ENCODE measurements at regions not wholly inside any gene's neighbourhood (a gene's known extent, or its start where the extent isn't known, plus 50 kb on each side); places are given as distances from the start of the nearest gene placed in this dataset.
"Not testable (repeated sequence)": the region's sequence is repeated elsewhere in the genome, so short reads cannot be mapped to it uniquely, and the experiment has no call there.

DNA sequence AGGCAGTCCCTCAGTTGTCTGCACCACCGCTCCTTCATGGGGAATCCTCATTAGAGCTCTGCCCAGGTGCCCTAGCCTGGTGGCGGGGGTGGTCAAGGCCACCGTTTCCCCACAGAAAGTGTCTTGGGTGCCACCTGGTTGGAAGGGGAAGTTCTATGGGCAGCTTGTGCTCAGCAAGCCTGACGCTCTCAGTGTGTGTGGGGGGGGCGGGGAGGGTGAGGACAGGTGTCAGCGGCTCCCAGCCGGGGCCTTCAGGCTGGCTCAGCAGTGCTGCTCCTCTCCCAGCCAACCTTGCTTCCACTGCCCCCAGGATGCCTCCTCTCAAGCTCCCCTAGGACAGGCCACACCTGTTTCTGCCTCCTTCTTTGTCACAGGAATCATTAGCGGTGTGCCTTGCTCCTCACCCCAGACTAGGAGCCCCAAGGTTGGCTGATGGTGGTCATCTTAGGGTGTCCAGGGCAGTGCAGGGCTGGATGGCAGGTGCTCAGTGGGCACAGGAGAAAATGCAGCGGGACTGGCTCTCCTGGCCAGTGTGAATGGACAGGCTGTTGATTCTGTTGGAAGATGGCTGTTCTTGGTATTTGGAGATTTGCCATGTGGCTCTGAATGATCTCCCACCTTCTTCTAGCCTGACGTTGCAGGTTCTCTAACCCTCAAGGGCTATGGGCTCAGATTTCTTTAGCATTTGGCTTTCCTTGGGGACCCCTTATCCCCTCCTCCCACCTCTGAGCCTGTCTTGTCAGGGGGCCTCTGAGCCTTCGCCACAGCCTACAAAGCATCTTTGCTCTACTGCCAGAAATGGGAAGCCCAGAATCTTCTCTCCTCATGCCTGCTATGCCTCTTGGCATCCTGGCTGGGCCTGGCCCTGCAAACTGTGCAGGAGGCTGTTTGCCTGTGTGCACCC, 185.8 kb upstream of the HS6ST1 start:
- DNase-seq (ENCODE audit: low read depth): no peak

DNA sequence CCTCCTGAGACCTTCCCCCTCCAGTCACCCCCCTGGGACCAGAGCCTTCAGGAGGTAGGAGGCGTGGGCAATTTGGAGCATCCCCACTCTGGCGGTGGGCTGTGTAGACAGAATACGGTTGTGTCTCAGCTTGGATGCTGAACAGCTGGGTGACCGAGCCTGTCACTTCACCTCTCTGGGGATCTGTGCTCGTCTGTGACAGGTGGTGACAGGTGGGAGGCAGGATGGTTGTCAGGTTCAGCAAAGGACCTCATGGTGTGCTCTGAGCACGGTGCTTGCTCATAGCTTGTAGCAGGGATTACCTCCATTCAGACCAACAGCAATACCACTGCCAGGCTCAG, 186.5 kb upstream of the HS6ST1 start:
- no peak for DNase-seq (ENCODE audit: low read depth)

DNA sequence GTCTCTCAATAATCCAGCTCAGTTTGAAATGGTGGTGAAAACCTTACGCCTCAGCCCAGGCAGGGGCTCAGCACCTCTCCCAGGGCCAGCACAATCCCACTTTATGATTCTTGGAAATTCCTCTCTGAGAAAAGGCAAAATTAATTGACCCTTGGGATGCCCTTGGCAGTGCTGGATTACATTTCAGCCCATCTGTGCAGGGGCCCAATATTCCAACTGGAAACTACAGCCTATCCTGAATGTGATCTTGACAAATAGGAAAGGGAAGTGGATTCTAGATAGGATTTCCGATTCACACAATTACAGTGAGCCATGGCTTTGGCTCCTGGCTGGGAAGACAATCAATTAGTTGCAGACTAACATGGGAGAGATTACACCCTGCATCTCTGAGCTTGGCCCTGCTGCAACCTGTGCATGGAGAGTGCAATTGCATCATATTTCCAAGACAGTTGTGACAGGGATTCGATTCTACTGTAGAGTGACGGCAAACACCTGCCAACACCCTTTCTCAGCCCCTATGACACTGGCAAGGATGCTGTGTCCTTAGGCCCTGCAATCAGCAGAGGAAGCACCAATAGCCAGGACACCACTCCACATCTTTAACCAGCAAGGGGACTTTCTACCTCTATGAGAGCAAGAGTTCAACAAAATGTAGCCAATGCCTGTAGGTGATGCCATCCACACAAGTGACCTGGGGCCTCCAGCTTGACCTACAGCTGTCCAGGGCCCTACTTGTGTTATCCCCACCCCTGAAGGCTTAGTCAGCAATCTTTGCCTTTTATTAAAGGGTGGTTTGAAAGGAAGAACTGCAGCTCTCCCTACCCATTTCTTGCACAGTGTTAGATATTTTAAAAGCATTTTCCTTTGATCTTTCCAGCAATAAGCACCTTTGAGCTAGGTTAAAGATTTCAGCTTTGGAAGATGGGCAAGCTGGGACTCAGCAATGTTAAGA, 187.2 kb upstream of the HS6ST1 start:
- DNase-seq (ENCODE audit: low read depth): no peak

DNA sequence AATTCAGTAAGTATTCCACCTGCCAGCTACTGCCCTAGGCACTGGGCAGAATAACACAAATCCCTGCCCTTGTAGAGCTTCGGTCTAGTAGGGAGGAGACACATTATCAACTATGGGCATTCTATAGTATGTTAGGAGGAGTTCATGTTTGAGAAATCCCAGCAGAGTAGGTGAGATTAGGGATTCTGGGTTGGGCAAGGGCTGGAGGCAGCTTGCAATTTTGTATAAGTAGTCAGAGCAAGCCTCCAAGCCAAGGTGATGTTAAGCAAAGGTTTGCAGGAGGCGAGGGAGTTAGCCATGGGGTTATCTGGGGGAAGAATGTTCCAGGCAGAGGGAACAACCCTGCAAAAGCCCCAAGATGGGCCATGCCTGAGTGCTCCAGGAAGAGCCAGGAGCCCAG, 187.9 kb upstream of the HS6ST1 start:
- DNase-seq (ENCODE audit: low read depth): no peak

DNA sequence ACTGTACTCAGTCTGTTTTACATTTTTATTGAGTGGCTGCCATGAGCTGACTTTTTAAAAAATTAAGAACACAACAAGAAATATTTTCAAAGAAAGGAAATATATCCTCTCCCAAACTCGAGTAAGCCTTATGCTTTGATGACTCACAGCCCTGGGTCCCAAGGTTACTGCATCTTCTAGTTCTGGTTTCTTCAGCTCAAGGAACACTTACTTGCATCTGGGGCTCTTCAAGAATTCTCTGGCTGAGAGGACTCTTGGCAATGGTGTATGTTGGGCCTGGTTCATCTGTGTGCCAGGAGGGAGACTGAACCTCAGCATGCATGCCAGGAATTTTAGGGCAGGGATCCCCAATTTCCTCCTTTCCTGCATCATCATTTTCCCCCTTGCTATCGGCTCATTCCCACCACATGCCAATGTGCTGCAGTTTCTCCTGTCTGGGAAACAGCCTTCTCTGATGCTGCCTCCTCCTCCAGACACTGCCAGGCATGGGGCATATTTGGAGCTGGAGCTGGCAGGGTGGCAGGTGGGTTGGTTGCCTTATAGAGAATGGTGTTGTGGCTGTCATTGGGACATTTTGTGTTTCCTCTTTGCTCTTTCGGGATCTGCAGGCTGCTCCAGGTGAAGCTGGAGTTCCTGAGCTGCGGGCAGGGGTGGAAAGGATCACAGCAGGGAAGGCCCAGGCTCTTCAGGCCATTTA, 192.2 kb upstream of the HS6ST1 start:
- DNase-seq (ENCODE audit: low read depth): no peak

DNA sequence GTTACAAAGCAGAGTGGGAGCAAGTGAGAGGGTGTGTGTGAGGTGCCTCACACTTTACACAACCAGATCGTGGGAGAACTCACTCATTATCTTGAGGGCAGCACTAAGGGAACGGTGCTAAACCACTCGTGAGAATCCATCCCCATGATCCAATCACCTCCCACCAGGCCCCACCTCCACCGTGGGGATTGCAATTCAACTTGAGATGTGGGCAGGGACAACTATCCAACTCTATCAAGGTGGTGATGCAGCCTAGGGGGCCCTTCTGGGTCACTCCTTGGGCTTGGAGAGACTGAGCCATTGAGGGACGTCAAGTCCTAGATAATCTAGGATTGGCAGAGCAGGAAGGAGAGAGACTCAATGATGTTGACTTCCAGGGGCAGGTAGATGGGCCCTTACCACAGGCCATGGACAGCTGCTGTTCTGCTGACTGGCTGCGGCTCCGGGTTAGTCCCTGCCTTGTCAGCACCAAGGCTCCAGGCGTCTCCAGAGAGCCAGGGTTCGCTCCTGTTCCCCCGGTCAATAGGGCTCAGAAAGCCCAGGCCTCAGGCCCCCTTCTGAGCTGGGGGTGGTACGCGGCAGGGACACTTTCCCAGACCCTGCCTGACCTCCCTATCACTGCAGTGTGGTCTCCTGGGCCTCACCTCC, 193.2 kb upstream of the HS6ST1 start:
- no peak for DNase-seq (ENCODE audit: low read depth)

DNA sequence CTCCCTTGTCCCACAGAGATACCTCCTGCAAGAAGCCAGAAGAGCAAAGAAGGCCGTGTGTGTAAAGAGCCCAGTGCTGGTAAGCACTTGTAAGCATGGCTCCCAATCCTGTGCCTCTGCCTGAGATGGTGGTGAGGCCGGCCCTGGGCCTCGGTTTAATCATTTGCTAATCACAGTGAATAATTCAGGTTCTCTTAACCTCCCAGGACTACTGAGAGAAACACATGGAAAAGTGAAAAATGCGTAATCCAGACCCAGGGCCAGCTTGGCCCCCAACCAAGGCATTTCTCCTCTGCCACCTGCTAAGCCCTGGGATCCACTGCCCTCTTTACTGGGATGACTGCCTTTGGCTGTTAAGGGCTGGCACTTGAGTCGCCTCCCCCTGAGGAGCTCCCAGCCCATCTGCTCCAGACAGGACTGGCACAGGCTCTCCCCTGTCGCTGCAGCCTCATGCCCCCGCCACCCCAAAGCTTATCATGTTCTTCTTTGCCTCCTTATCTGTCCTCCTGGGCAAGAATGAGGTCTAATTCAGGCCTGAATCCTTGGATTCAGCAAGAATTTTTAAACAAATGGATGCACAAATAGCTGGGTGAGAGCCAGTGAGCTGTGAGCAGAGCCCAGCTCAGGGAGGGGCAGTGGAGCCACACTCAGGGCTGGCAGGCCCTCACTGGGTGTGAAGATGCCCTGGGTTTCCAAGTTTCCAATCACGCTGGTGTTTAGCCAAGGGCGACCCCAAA, 193.9 kb upstream of the HS6ST1 start:
- DNase-seq (ENCODE audit: low read depth): no peak

DNA sequence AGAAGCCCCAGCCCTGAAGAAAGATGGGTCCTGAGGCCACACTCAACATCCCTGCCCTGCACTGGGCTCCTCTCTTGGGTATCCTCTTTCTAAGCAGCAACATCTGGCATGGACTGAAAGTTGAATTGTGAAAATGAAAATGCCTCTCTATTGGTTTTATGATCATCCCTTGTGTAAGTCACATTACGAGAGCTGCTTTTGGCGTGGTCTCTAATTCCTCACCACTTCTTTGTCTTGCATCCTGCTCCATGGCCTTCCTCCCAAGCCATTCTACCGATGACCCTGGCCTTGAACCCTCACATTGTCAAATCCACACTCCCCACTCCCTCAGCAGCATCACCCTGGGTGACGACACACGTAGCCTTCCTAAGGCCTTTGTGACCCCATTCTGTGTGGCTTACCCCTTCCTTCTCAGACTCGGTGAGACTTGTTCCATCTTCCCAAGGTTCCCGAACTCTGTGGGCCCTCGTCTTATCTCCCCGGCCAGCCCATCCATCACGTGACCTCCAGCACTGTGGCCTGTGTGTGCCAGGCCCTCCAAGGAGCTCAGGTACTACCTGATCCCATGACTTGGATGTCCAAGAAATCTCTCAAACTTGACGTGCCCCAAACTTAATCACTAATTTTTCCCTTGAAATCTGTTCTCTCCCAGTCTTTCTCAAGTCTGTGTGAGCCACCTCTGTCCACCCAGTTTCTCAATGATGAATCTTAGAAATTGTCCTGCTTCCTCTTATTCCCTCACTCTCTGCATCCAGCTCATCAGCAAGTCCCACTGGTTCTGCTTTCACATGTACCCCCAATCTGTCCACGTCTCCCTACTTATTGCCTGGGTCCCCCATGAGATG, 194.7 kb upstream of the HS6ST1 start:
- no peak for DNase-seq (ENCODE audit: low read depth)

DNA sequence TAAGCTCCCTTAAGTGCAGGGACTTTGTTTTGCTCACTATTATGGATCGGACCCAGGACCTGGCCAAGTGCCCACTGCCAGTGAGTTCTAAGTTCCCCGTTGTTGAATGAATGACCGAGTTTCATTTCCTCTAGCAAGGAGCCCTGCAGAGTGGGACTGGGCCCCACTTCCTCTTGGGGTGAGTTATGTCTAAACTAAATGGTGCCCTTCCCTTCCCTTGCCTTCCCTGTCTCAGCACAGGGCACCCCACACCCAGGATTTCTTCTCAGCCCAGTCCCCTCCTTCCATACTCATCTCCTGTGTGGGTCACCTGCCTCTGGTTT, 195.3 kb upstream of the HS6ST1 start:
- no peak for DNase-seq (ENCODE audit: low read depth)

DNA sequence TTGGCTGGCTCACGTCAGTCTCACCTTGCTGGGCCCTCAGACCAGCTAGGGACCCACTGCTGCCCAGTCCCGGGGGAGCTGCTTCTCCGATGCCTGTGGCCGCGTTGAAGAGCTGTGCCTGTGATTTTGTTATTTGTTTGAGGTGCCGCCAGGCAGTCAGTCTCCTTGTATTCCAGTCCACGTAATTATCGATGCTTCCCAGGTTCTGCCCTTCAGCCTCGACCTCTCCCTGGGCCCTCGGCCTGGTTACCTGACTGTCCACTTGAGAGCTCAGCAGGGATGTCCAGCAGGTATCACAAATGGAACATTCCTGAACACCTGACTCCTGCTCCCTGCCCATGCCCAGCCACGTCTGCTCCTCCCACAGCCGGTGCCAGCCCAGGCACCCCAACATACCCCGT, 195.9 kb upstream of the HS6ST1 start:
- no peak for DNase-seq (ENCODE audit: low read depth)

DNA sequence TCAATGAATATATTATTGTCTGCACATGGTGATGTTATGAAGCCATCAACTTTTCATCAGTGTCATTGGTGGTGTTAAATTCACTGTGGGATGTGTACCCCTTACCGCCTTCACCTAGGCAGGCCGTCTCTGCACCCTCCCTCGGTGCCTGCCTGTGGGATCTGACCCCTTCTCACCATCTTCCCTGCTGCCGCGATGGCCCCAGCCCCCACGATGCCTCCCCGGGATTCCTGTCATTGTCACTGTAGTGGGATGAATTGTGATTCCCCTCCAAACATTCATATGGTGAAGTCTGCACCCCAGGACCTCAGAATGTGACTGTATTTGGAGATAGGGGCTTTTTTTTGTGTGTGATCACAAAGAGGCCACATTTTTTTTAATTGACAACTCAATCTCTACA, 198.3 kb upstream of the HS6ST1 start:
- DNase-seq (ENCODE audit: low read depth): no peak

DNA sequence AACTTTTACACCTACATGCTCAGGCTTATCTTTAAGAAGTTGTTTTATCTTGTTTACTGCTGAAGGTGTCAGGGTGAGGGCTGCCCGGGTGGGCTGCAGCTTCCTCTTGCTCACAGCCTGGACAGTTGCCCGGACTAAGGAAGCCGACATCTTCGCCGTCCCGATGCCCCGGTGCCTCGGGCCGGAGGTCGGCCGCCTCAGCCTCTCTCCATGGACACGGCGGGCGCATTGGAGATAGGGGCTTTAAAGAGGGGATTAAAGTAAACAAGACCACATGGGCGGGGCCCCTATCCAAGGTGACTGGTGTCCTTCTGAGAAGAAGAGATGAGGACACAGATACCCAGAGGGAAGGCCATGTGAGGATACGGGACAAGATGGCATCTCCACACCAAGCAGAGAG, 200.4 kb upstream of the HS6ST1 start:
- DNase-seq (ENCODE audit: low read depth): not testable (repeated sequence)

DNA sequence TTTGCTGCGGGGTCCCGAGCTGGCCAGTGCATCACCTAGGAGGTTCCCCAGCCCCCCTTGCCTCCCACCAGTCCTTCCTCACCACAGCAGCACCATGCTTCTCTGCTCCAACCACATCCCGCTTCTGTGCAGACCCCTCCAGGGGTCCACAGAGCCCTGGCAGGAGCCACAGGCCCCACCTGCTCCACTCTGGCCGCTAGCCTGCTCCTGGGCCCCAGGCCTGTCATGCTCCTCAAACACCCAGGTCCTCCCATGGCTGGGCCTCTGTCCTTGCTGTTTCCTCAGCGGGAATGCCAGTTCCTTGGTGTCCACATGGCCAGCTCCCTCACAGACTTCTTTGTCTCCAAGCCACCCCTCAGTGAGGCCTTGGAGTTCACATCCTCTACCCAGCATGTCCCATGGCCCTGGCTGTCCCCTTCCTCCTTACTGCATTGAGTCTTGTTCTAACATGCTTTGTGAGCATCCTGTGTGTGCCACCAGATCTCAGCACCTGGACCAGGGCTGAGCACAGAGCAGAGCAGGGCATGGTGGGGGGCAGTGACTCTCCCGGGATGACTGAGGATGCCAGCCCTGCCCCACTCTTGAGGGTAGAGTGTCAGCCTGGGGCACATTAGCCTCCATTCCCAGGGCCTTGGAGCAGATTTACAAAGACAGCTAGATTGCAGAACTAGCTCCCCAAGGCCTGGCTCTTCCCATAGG, 201.0 kb upstream of the HS6ST1 start:
- no peak for DNase-seq (ENCODE audit: low read depth)

DNA sequence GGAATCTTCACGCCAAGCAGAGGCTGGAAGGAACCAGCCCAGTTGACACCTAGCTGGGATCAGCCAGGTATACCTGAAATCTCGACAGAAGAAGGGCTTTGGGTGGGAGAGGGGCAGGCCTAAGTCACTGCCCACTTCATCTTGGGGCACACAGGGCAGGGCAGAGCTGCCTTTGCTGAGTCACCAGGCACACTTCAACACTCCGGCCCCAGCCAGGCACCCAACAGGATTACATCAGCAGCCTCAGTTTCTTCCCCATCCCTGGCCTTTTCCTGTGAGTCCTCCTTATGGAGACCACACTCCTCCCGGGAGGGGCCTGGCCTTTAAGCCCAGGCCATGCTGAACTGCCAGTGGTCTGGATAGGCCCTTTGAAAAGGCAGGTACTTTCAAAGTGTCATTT, 201.7 kb upstream of the HS6ST1 start:
- DNase-seq (ENCODE audit: low read depth): no peak

DNA sequence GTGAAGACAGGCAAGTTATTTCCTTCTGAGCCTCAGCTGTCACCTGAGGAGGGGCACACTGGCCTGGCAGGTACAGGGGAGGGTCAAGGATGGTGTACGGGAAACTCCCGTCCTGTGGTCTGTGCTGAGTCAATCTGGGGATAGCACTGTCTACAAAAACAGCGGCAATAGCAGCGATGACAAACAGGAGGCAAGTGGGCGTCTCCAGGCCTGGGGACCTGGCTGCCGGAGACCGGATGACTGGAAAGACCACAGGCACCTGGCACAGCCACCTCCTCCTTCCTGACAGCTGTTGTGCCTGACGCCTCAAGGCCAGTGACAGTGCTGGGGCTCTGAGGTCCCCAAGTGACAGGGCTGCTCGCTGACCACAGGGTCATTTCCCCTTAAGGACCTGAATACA, 202.1 kb upstream of the HS6ST1 start:
- peak; percentile 56 for DNase-seq (ENCODE audit: low read depth)

DNA sequence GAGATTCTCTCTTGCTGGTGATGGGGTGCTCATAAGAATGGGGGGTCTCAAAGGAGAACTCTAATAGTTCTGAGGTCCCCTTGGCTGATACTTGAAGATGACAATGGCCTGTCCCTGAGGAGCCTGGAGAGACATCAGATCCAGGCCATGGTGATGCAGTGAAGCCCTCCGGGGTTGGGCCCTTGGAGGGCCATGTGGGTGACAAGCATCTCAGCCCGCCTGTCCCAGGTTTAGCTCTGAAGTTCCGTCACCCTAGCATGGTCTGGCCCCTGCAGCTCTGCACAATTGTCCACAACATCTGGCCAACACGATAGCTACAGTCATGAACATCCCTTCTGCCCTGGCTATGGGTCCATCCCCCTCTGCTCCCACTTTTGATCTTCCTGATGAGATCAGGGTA, 202.8 kb upstream of the HS6ST1 start:
- no peak for DNase-seq (ENCODE audit: low read depth)

DNA sequence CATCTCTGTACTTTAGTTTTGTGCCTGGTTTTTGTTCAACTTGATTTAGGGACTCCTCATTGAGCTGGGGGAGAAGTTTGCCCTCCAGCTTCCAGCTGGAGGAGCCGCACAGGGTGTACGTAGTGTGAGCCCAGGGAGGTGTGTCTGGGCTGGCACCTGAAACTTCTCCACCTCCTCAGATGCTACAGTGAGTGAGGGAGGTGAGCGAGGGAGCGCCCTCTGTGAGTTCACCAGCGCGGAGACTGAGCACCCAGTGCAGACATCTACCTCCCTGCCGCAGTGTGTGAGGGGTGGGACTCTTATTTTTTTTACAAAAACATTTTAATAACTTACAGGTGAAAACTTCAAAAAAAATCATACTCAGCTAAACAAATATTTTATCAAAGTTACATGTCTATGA, 204.2 kb upstream of the HS6ST1 start:
- no peak for DNase-seq (ENCODE audit: low read depth)

DNA sequence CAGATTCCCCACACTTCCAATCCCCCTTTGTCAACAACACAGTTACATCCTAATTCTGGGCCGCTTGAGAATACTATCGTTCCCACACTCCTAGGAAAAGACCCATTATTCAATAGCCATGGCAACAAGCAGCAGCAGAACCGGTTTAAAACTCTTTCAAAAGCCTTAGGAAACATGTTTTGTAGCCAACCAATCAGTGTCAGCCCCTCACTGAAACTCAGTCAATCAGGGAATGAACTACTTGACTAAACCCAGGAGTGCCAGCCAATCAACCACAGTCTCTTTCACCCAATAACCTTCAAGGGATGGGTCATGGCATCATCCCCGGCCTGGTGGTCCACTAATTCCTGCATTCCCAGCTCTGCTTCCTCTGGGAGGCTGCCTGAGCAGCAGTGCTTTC, 204.8 kb upstream of the HS6ST1 start:
- no peak for DNase-seq (ENCODE audit: low read depth)

DNA sequence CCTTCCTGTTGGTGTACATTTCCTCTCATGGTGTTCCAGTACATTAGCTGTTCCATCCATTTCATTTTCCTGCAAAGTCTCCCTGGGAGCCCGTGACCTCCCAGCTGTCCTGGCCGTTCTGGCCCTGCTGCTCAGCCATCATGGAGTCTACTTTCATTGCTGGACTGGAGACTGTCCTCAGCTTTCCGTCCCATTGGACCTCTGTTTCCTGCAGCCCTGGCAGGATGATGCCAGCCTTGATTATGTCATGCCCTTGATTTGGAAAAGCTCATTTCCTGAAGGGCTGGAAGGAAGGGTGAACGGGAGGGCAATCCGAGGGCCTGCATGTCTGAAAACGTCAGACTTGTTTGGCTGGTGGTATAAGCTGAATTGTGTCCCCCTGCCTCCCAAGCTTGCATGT, 205.5 kb upstream of the HS6ST1 start:
- DNase-seq (ENCODE audit: low read depth): no peak

All from HT1080 (cell line).